AG10803 (cell line): ENCODE measurements at regions not wholly inside any gene's neighbourhood (a gene's known extent, or its start where the extent isn't known, plus 50 kb on each side); places are given as distances from the start of the nearest gene placed in this dataset.

ENCODE experiments used
- DNase-seq: peaks from one replicate; pipeline ENCODE4 v3.0.0; 2010; ENCODE audit warnings: low read depth
- H3K4me3 ChIP-seq: 2 replicates; pipeline ENCODE4 v1.5.1; 2011; ENCODE audit warnings: mild to moderate bottlenecking, low read length, control low read depth
- TF ChIP-seq, protein P1 (sequence below): conservative IDR thresholded peaks from 2 replicates; pipeline ENCODE4 v1.5.1; 2011; ENCODE audit warnings: mild to moderate bottlenecking, low read length, control low read depth, inconsistent platforms

DNA sequence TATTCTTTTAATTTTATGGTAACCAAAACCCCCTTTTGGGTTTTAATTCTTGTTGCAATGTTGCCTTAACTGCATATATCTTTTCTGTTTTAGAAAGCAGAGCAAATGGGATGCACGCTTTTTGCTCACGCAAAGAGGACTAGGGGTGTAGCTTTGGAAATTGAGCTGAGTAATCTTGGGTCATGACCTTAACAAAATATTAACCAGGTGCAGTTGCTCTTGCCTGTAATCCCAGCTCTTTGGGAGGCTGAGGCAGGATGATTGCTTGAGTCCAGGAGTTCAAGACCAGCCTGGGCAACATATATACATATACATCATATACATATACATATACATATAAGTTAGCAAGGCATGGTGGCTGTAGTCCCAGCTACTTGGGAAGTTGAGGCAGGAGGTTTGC, 172.9 kb upstream of the BMPER start:
- H3K4me3 ChIP-seq, result no peak overlapping the region
- TF ChIP-seq, protein P1, sequence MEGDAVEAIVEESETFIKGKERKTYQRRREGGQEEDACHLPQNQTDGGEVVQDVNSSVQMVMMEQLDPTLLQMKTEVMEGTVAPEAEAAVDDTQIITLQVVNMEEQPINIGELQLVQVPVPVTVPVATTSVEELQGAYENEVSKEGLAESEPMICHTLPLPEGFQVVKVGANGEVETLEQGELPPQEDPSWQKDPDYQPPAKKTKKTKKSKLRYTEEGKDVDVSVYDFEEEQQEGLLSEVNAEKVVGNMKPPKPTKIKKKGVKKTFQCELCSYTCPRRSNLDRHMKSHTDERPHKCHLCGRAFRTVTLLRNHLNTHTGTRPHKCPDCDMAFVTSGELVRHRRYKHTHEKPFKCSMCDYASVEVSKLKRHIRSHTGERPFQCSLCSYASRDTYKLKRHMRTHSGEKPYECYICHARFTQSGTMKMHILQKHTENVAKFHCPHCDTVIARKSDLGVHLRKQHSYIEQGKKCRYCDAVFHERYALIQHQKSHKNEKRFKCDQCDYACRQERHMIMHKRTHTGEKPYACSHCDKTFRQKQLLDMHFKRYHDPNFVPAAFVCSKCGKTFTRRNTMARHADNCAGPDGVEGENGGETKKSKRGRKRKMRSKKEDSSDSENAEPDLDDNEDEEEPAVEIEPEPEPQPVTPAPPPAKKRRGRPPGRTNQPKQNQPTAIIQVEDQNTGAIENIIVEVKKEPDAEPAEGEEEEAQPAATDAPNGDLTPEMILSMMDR, result no peak
- DNase-seq, result no peak

DNA sequence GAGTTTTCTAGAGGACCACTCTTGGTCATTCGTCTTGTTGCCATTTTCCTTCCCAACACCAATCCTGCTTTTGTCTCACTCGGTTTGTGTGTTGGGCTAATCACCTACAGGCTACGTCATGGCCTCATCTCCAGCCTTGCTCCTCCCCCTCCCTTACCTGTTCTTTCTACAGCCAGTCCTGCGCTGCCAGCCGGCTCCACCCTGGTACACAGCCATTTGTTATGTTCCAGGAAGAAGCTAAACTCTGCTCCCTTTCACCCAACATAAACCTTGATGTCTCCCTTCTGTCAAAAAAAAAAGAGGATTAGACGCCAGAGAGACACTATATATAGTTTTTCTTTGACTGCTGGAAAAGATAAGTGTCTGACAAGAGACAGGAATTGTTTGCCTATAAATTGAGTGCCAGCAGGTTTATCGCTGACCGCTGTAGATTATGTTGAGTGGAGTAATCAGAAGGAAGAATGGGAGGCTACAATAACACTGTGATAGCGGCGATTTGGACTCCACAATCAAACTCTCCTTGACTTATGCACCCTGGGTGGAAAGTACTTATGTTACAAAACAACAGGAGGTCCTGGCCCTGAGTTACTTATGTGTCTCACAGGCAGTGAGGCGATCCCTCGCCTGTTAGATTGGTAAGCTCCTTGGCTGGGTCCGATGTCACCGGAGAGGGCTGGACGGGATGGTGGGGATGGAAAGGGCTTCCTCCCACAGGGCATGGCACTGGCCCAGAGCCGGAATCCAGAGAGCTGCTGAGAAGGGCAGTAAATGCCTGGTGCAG, 171.3 kb upstream of the BMPER start:
- no peak overlapping the region for H3K4me3 ChIP-seq
- no peak for DNase-seq
- TF ChIP-seq, protein P1, result no peak

DNA sequence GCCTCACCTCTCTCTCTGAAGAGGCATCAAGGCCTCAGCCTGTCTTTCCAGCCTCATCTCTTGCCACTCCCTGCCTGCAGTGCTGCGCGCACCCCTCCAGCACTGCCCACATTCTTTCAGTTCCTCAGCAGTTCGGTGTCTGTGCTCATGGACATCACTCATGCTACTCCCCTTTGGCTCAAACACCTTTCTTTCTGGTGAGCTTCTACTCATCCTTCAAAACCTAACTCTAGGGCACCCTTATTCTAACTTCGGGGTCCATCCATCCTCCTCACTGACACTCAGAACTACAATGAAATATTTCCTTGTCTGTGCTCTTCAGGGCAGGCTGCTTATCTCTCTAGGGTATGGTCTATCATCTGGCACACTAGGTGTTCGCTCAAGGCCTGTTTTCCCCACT, 169.9 kb upstream of the BMPER start:
- no peak overlapping the region for H3K4me3 ChIP-seq
- DNase-seq, result no peak
- TF ChIP-seq, protein P1, result no peak

DNA sequence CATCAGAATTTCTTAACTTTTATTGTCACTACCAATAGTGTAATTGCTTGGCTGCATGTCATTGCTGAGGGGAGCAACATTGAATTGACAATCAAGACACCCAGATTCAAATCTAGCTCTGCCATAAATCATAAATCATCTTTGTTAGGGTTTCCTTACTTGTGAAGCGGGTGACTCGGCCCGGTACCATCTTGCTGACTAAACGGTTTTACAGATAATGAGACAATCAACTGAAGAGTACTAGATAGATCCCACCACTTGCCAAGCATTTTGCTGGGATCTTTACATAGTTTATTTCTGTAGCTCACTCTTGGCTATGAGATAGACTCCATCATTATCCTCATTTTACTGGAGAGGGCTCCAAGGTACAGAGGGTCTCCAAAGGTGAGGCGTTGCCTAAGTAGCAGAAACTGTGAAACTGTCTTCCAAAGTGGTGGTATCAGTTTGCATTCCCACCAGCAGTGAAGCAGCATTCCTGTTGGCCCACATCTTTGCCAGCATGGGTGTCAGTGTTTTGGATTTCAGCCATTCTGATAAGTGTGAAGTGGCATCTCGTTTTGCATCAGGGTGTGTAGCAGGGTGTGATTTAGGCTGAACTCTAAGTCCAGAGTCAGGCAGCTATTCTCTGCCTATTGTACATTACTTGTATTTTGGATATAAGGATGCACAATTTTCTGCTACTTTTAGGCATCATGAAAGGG, 168.7 kb upstream of the BMPER start:
- no peak for DNase-seq
- TF ChIP-seq, protein P1, result no peak
- no peak overlapping the region for H3K4me3 ChIP-seq

DNA sequence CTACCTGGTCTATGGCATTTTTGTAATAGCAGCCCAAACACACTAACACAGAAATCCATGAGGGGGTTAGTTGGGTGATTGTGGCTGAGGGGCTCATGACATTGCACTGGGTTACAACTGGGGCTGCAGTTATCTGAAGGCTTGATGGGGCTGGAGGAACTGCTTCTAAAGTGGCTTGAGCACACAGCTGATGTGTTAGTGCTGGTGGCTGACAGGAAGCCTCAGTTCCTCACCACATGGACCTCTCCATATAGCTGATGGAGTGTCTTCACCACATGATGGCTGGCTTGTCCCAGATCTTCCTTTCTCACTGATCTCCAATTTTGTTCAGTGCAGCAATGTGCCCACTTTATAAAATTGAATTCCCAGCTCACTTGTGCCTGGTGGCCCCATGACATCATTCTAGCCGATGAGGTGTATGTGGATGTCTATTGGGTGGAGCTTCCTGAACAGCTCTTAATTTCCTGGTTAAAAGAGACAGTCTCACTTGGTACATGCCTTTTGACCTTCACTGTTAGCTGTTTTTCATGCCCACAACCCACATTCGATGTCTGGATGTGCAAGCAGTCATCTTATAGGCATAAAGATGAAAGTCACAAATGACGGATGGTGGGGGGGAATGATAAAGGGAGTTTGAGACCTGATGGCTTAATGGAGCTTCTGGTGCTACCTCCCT, 166.9 kb upstream of the BMPER start:
- no peak for DNase-seq
- TF ChIP-seq, protein P1, result no peak

DNA sequence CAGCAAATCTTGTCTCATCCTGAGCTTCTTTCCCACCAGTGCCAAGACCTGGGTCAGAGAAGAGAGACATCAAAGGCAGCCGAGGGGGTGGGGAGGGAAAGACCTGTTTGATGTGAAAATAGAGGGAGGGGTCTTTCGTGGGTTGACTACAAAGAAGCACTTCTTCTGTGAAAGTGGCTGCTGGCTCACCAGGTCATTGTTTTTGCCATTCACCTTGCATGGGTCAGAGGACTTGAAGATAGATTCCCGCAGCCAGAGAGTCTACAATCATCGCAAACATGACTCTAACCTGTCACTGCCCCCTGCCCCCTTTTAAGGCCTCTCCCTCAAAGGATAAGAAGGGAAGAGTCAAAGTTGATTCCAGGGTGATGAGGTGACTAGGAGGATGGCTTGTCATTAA, 166.1 kb upstream of the BMPER start:
- no peak for DNase-seq
- TF ChIP-seq, protein P1, result no peak

More for the DNA sequence above, 166.9 kb upstream of the BMPER start:
- no peak overlapping the region for H3K4me3 ChIP-seq

More for the DNA sequence above, 166.1 kb upstream of the BMPER start:
- H3K4me3 ChIP-seq, result no peak overlapping the region
